ENCODE measurements at regions not wholly inside any gene's neighbourhood (a gene's known extent, or its start where the extent isn't known, plus 50 kb on each side); places are given as distances from the start of the nearest gene placed in this dataset.

- no peaks in the 10 kb centered on the region for H3K36me3 ChIP-seq (ENCODE audit: insufficient read depth in 1 of 2, low read depth in 1 of 2)
- H3K4me3 ChIP-seq, result no peak overlapping the region
- DNase-seq, result peak; percentile 31 to 75
- H3K9me3 ChIP-seq, result no peaks in the 10 kb centered on the region
- peak in 3 of 4 donors; percentile 34 to 64 (median 45) for ATAC-seq
- TF ChIP-seq CTCF (IDR thresholded peaks at IDR 0.05), result no peak
- H3K4me1 ChIP-seq, result no peaks in the 10 kb centered on the region
- peaks cover 0 to 2% (median 0%) of the 10 kb centered on the region in 3 donors for H3K27me3 ChIP-seq (ENCODE audit: insufficient read depth in 3 of 3, low read length in 2 of 3)
- 58 to 70% (median 69%) methylated on average over 3 of the region's 3 CpGs for WGBS, 3 donors
- intact Hi-C loops (cut with DNase I), result no loop called here
- no peak overlapping the region for H3K27ac ChIP-seq
Observed at GRCh38 chr2:217049956-217050355, 190.1 kb upstream of the TNP1 start.

- no peaks in the 10 kb centered on the region for H3K4me1 ChIP-seq
- H3K27me3 ChIP-seq (ENCODE audit: insufficient read depth in 3 of 3, low read length in 2 of 3), result peaks cover 0 to 2% (median 0%) of the 10 kb centered on the region in 3 donors
- no peak overlapping the region for H3K4me3 ChIP-seq
- WGBS, 3 donors, result 69 to 76% (median 76%) methylated on average over 7 of the region's 7 CpGs
- DNase-seq (no peak), ATAC-seq (no peak)
- H3K27ac ChIP-seq, result no peak overlapping the region
- intact Hi-C loops (cut with DNase I), result no loop called here
- no peaks in the 10 kb centered on the region for H3K36me3 ChIP-seq (ENCODE audit: insufficient read depth in 1 of 2, low read depth in 1 of 2)
- no peak for TF ChIP-seq CTCF (IDR thresholded peaks at IDR 0.05)
- H3K9me3 ChIP-seq, result no peaks in the 10 kb centered on the region
Observed at GRCh38 chr2:217049422-217049821, 189.6 kb upstream of the TNP1 start.

GRCh38 chr2:217048730-217049129, 188.9 kb upstream of the TNP1 start:
- Histone ChIP-seq H3K27me3 (ENCODE audit: insufficient read depth in 3 of 3, low read length in 2 of 3) (peaks cover 0 to 2% (median 0%) of the 10 kb centered on the region in 3 donors), H3K9me3 (no peaks in the 10 kb centered on the region), H3K27ac (no peak overlapping the region), H3K4me1 (no peaks in the 10 kb centered on the region), H3K36me3 (ENCODE audit: insufficient read depth in 1 of 2, low read depth in 1 of 2) (no peaks in the 10 kb centered on the region), H3K4me3 (no peak overlapping the region)
- ATAC-seq (no peak), DNase-seq (no peak)
- 96 to 100% (median 100%) methylated on average over 1 of the region's 1 CpG for WGBS, 3 donors
- no peak for TF ChIP-seq CTCF (IDR thresholded peaks at IDR 0.05)
- intact Hi-C loops (cut with DNase I), result no loop called here

GRCh38 chr2:217047631-217048030, 187.8 kb upstream of the TNP1 start:
- TF ChIP-seq CTCF (IDR thresholded peaks at IDR 0.05), result no peak
- Histone ChIP-seq H3K9me3 (no peaks in the 10 kb centered on the region), H3K36me3 (ENCODE audit: insufficient read depth in 1 of 2, low read depth in 1 of 2) (no peaks in the 10 kb centered on the region), H3K4me3 (no peak overlapping the region), H3K4me1 (no peaks in the 10 kb centered on the region), H3K27me3 (ENCODE audit: insufficient read depth in 3 of 3, low read length in 2 of 3) (peaks cover 0 to 2% (median 0%) of the 10 kb centered on the region in 3 donors), H3K27ac (no peak overlapping the region)
- WGBS, 3 donors, result 100% methylated on average over 1 of the region's 1 CpG
- DNase-seq (no peak), ATAC-seq (no peak)
- intact Hi-C loops (cut with DNase I), result no loop called here

GRCh38 chr2:217047209-217047608, 187.3 kb upstream of the TNP1 start:
- 81 to 98% (median 94%) methylated on average over 3 of the region's 3 CpGs for WGBS, 3 donors
- Histone ChIP-seq H3K4me3 (no peak overlapping the region), H3K36me3 (ENCODE audit: insufficient read depth in 1 of 2, low read depth in 1 of 2) (no peaks in the 10 kb centered on the region), H3K27me3 (ENCODE audit: insufficient read depth in 3 of 3, low read length in 2 of 3) (peaks cover 0 to 2% (median 0%) of the 10 kb centered on the region in 3 donors), H3K27ac (no peak overlapping the region), H3K9me3 (no peaks in the 10 kb centered on the region), H3K4me1 (no peaks in the 10 kb centered on the region)
- ATAC-seq (no peak), DNase-seq (no peak)
- TF ChIP-seq CTCF (IDR thresholded peaks at IDR 0.05), result no peak
- intact Hi-C loops (cut with DNase I), result no loop called here

Measured in psoas muscle (tissue), 7 donors.